CD14-positive monocyte (primary cell): ENCODE measurements at regions not wholly inside any gene's neighbourhood (a gene's known extent, or its start where the extent isn't known, plus 50 kb on each side); places are given as distances from the start of the nearest gene placed in this dataset.

Experiments
- DNase-seq, 3 donors: peaks; one replicate each; pipeline ENCODE4 v3.0.0-alpha.2; 2011 to 2022
- H2AFZ ChIP-seq: 2 replicates; pipeline ENCODE4 v1.6.0; 2012; ENCODE audit warnings: mild to moderate bottlenecking, low read depth, low read length, inconsistent platforms; ENCODE audit not compliant: insufficient read depth, poor library complexity, severe bottlenecking
- H3K27ac ChIP-seq, 2 donors: 1 replicate in 1 of 2; 2 replicates in 1 of 2; pipeline ENCODE4 v1.5.1; 2012 to 2013; ENCODE audit warnings: low read length in 2 of 2, control low read depth in 1 of 2, inconsistent platforms in 1 of 2, low read depth in 1 of 2, mild to moderate bottlenecking in 1 of 2
- H3K27me3 ChIP-seq, 2 donors: one replicate each; pipeline versions ENCODE4 v1.6.0 to v1.6.1; 2011 to 2013; ENCODE audit warnings: low read length in 2 of 2; ENCODE audit not compliant: control insufficient read depth in 2 of 2, insufficient read depth in 2 of 2
- H3K36me3 ChIP-seq, 2 donors: replicated peaks in 1 of 2; 1 replicate in 1 of 2; 2 replicates in 1 of 2; pipeline versions ENCODE4 v1.5.1 to v1.6.1; 2012 to 2013; ENCODE audit warnings: low read length in 2 of 2, control low read depth in 1 of 2, inconsistent platforms in 1 of 2, mild to moderate bottlenecking in 1 of 2; ENCODE audit not compliant: insufficient read depth in 2 of 2, control insufficient read depth in 1 of 2
- H3K4me1 ChIP-seq, 2 donors: 1 replicate in 1 of 2; 2 replicates in 1 of 2; pipeline versions ENCODE4 v1.5.1 to v1.6.1; 2012 to 2013; ENCODE audit warnings: low read length in 2 of 2, control low read depth in 1 of 2, inconsistent platforms in 1 of 2, mild to moderate bottlenecking in 1 of 2, moderate library complexity in 1 of 2; ENCODE audit not compliant: insufficient read depth in 2 of 2, control insufficient read depth in 1 of 2
- H3K4me2 ChIP-seq: replicated peaks from 2 replicates; pipeline ENCODE3; 2012; ENCODE audit warnings: low read length, moderate library complexity, mild to moderate bottlenecking; ENCODE audit not compliant: poor library complexity, severe bottlenecking; ENCODE audit errors: extremely low read depth
- H3K4me3 ChIP-seq, 3 experiments: fragments of 200-600 bp in 1 of 3; sonication (generic) in 1 of 3; replicated peaks in 1 of 3; 1 replicate in 2 of 3; 2 replicates in 1 of 3; pipeline ENCODE4 v1.5.1; 2011 to 2013; ENCODE audit warnings: low read length in 3 of 3, mild to moderate bottlenecking in 3 of 3, control low read depth in 2 of 3, low read depth in 2 of 3, inconsistent platforms in 1 of 3, moderate library complexity in 1 of 3
- H3K79me2 ChIP-seq: 2 replicates; pipeline ENCODE4 v1.6.0; 2012; ENCODE audit warnings: mild to moderate bottlenecking, control low read depth, inconsistent platforms, low read length, moderate library complexity; ENCODE audit not compliant: insufficient read depth
- H3K9ac ChIP-seq: 2 replicates; pipeline ENCODE4 v1.6.0; 2017; ENCODE audit warnings: low read length, mild to moderate bottlenecking; ENCODE audit not compliant: insufficient read depth, poor library complexity, severe bottlenecking
- H3K9me3 ChIP-seq, 2 donors: replicated peaks in 1 of 2; 1 replicate in 1 of 2; 2 replicates in 1 of 2; pipeline versions ENCODE4 v1.5.1 to v1.6.1; 2012 to 2013; ENCODE audit warnings: low read length in 2 of 2, control low read depth in 1 of 2; ENCODE audit not compliant: control insufficient read depth in 1 of 2, insufficient read depth in 1 of 2
- H4K20me1 ChIP-seq: 2 replicates; pipeline ENCODE4 v1.6.0; 2012; ENCODE audit warnings: mild to moderate bottlenecking, low read length, control low read depth, moderate library complexity; ENCODE audit not compliant: insufficient read depth
- H3K27ac Mint-ChIP-seq, 7 donors: one replicate each; pipeline ENCODE4 v1.8.0; 2020; ENCODE audit warnings: mild to moderate bottlenecking in 7 of 7, mixed read lengths in 7 of 7, moderate library complexity in 6 of 7, inconsistent platforms in 2 of 7
- H3K27me3 Mint-ChIP-seq, 3 donors: one replicate each; pipeline ENCODE4 v1.8.0; 2021 to 2022; ENCODE audit warnings: low read depth in 3 of 3, mild to moderate bottlenecking in 3 of 3, mixed read lengths in 3 of 3, moderate library complexity in 3 of 3, inconsistent platforms in 1 of 3
- H3K36me3 Mint-ChIP-seq, 2 donors: one replicate each; pipeline ENCODE4 v1.8.0; 2020; ENCODE audit warnings: mixed read lengths in 2 of 2, inconsistent platforms in 1 of 2, mild to moderate bottlenecking in 1 of 2
- H3K4me1 Mint-ChIP-seq: one replicate; pipeline ENCODE4 v1.8.0; 2020; ENCODE audit warnings: mild to moderate bottlenecking, mixed read lengths
- H3K4me3 Mint-ChIP-seq, 2 donors: one replicate each; pipeline ENCODE4 v1.8.0; 2020; ENCODE audit warnings: mild to moderate bottlenecking in 2 of 2, mixed read lengths in 2 of 2, moderate library complexity in 1 of 2
- H3K9me3 Mint-ChIP-seq, 7 donors: one replicate each; pipeline ENCODE4 v1.8.0; 2020 to 2022; ENCODE audit warnings: mixed read lengths in 7 of 7, mild to moderate bottlenecking in 6 of 7, moderate library complexity in 6 of 7, inconsistent platforms in 2 of 7
- CTCF ChIP-seq: fragments of 200-600 bp; IDR thresholded peaks from one replicate; pipeline ENCODE4 v1.8.0; 2022; ENCODE audit warnings: antibody characterized with exemption, mild to moderate bottlenecking
- WGBS: methylation state at CpG from one replicate; pipeline ENCODE4 v1.1.5; 2013; ENCODE audit warnings: missing lambda C conversion rate; ENCODE audit not compliant: insufficient coverage; 5-methylcytosine and 5-hydroxymethylcytosine counted together
- intact Hi-C, 2 donors: fragments of 100-400 bp; cut with micrococcal nuclease; formaldehyde crosslinking; loops; one replicate each; pipeline versions ENCODE4 v1.15.0 to v1.15.1; 2023

- Histone ChIP-seq H3K9me3 (peaks cover 0 to 14% of the 10 kb centered on the region in 2 donors), H3K79me2 (no peaks in the 10 kb centered on the region), H2AFZ (no peak overlapping the region), H3K4me2 (no peak overlapping the region), H3K27me3 (no peaks in the 10 kb centered on the region), H3K36me3 (no peaks in the 10 kb centered on the region), H3K27ac (no peak overlapping the region), H3K4me3 (no peak overlapping the region), H3K4me1 (no peaks in the 10 kb centered on the region), H4K20me1 (no peaks in the 10 kb centered on the region), H3K9ac (no peak overlapping the region)
- no CpG with 5 or more reads among the region's 1 CpG for WGBS
- Mint-ChIP-seq H3K4me1 (no peaks in the 10 kb centered on the region), H3K27ac (no peak overlapping the region), H3K4me3 (no peak overlapping the region), H3K36me3 (no peaks in the 10 kb centered on the region), H3K27me3 (peaks cover 2 to 8% (median 3%) of the 10 kb centered on the region in 3 donors), H3K9me3 (peaks cover 4 to 20% (median 8%) of the 10 kb centered on the region in 7 donors)
- no peak for DNase-seq
- no peak for TF ChIP-seq CTCF
- intact Hi-C loops, result no loop called here
Measured at GRCh38 chr2:134072341-134072740, 181.5 kb upstream of the MGAT5 start.

GRCh38 chr2:134073023-134073422 is 180.8 kb upstream of the MGAT5 start:
- H3K36me3 ChIP-seq, result no peaks in the 10 kb centered on the region
- no peak overlapping the region for H3K4me3 Mint-ChIP-seq
- no peaks in the 10 kb centered on the region for H3K79me2 ChIP-seq
- no peak overlapping the region for H3K27ac ChIP-seq
- no peak overlapping the region for H3K4me2 ChIP-seq
- H3K9me3 ChIP-seq, result peaks cover 0 to 14% of the 10 kb centered on the region in 2 donors
- H3K27ac Mint-ChIP-seq, result no peak overlapping the region
- no peaks in the 10 kb centered on the region for H3K4me1 ChIP-seq
- no peak overlapping the region for H2AFZ ChIP-seq
- H4K20me1 ChIP-seq, result no peaks in the 10 kb centered on the region
- H3K9ac ChIP-seq, result no peak overlapping the region
- no peak for TF ChIP-seq CTCF
- H3K27me3 ChIP-seq, result no peaks in the 10 kb centered on the region
- H3K36me3 Mint-ChIP-seq, result no peaks in the 10 kb centered on the region
- WGBS, result no CpG with 5 or more reads among the region's 2 CpGs
- intact Hi-C loops, result no loop called here
- H3K4me1 Mint-ChIP-seq, result no peaks in the 10 kb centered on the region
- H3K4me3 ChIP-seq, result no peak overlapping the region
- peaks cover 2 to 9% (median 3%) of the 10 kb centered on the region in 3 donors for H3K27me3 Mint-ChIP-seq
- DNase-seq, result no peak
- H3K9me3 Mint-ChIP-seq, result peaks cover 4 to 20% (median 8%) of the 10 kb centered on the region in 7 donors
